ENCODE measurements at regions not wholly inside any gene's neighbourhood (a gene's known extent, or its start where the extent isn't known, plus 50 kb on each side); places are given as distances from the start of the nearest gene placed in this dataset.

DNA sequence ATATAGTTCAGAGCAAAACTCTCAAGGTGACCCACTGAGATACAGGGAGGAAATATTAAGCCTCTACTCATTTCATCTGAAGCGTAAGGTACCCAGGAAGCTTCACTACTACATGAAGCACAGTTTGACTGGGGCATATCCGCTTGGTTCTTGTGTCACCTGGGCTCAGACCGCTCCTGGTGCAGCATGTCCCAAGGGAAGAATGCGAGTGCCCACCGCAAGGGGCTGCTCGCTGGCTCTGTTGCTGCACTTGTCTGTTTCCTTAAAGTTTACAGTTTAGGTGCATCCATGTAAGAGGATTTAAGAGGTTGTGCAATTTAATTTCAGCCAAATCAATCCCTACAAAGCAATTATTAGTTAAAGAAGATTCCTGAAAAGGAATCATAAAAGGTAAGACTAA, 507.8 kb downstream of the FBXO15 start:
- Histone ChIP-seq H4K20me1 (ENCODE audit: control insufficient read depth, extremely low read depth, insufficient read depth, low read length) (no peaks in the 10 kb centered on the region), H3K79me2 (ENCODE audit: control insufficient read depth, insufficient read depth, low read length) (no peaks in the 10 kb centered on the region), H2AFZ (ENCODE audit: low read length) (no peak overlapping the region), H3K4me3 (replicated peaks in 1 of 4; ENCODE audit: control extremely low read depth in 1 of 4, insufficient read depth in 1 of 4, low read depth in 3 of 4, low read length in 4 of 4) (no peak overlapping the region), H3K27me3 (ENCODE audit: control insufficient read depth, insufficient read depth, low read length) (no peaks in the 10 kb centered on the region), H3K36me3 (ENCODE audit: control insufficient read depth, insufficient read depth, low read length) (no peaks in the 10 kb centered on the region), H3K27ac (ENCODE audit: insufficient read depth, low read length) (no peak overlapping the region), H3K4me1 (ENCODE audit: control insufficient read depth, extremely low read depth, insufficient read depth, low read length) (no peaks in the 10 kb centered on the region), H3K9ac (ENCODE audit: insufficient read depth, low read length) (no peak overlapping the region), H3K4me2 (ENCODE audit: extremely low read depth, insufficient read depth, low read length) (no peak overlapping the region), H3K9me3 (ENCODE audit: control insufficient read depth, insufficient read depth, low read depth, low read length) (no peaks in the 10 kb centered on the region)
- TF ChIP-seq EZH2 (IDR thresholded peaks at IDR 0.05; ENCODE audit: low read length, missing control alignments): no peak
- TF ChIP-seq, protein P1, sequence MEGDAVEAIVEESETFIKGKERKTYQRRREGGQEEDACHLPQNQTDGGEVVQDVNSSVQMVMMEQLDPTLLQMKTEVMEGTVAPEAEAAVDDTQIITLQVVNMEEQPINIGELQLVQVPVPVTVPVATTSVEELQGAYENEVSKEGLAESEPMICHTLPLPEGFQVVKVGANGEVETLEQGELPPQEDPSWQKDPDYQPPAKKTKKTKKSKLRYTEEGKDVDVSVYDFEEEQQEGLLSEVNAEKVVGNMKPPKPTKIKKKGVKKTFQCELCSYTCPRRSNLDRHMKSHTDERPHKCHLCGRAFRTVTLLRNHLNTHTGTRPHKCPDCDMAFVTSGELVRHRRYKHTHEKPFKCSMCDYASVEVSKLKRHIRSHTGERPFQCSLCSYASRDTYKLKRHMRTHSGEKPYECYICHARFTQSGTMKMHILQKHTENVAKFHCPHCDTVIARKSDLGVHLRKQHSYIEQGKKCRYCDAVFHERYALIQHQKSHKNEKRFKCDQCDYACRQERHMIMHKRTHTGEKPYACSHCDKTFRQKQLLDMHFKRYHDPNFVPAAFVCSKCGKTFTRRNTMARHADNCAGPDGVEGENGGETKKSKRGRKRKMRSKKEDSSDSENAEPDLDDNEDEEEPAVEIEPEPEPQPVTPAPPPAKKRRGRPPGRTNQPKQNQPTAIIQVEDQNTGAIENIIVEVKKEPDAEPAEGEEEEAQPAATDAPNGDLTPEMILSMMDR (conservative IDR thresholded peaks at IDR 0.05 in 1 of 2, IDR thresholded peaks at IDR 0.05 in 1 of 2; ENCODE audit: low read depth in 1 of 2, low read length in 2 of 2): no peak
- DNase-seq (ENCODE audit: low read depth in 2 of 2): no peak

- no peak overlapping the region for H2AFZ ChIP-seq (ENCODE audit: low read length)
- no peak overlapping the region for H3K4me2 ChIP-seq (ENCODE audit: extremely low read depth, insufficient read depth, low read length)
- no peaks in the 10 kb centered on the region for H4K20me1 ChIP-seq (ENCODE audit: control insufficient read depth, extremely low read depth, insufficient read depth, low read length)
- H3K9ac ChIP-seq (ENCODE audit: insufficient read depth, low read length): no peak overlapping the region
- no peak overlapping the region for H3K4me3 ChIP-seq (replicated peaks in 1 of 4; ENCODE audit: control extremely low read depth in 1 of 4, insufficient read depth in 1 of 4, low read depth in 3 of 4, low read length in 4 of 4)
- H3K9me3 ChIP-seq (ENCODE audit: control insufficient read depth, insufficient read depth, low read depth, low read length): no peaks in the 10 kb centered on the region
- H3K79me2 ChIP-seq (ENCODE audit: control insufficient read depth, insufficient read depth, low read length): no peaks in the 10 kb centered on the region
- no peaks in the 10 kb centered on the region for H3K36me3 ChIP-seq (ENCODE audit: control insufficient read depth, insufficient read depth, low read length)
- TF ChIP-seq, protein P1 (conservative IDR thresholded peaks at IDR 0.05 in 1 of 2, IDR thresholded peaks at IDR 0.05 in 1 of 2; ENCODE audit: low read depth in 1 of 2, low read length in 2 of 2): no peak
- TF ChIP-seq EZH2 (IDR thresholded peaks at IDR 0.05; ENCODE audit: low read length, missing control alignments): no peak
- H3K27ac ChIP-seq (ENCODE audit: insufficient read depth, low read length): no peak overlapping the region
- no peaks in the 10 kb centered on the region for H3K4me1 ChIP-seq (ENCODE audit: control insufficient read depth, extremely low read depth, insufficient read depth, low read length)
- H3K27me3 ChIP-seq (ENCODE audit: control insufficient read depth, insufficient read depth, low read length): no peaks in the 10 kb centered on the region
- DNase-seq (ENCODE audit: low read depth in 2 of 2): peak; percentile 39 to 79
Observed at GRCh38 chr18:73638709-73639108, 508.9 kb downstream of the FBXO15 start.

- Histone ChIP-seq H3K4me2 (ENCODE audit: extremely low read depth, insufficient read depth, low read length) (no peak overlapping the region), H4K20me1 (ENCODE audit: control insufficient read depth, extremely low read depth, insufficient read depth, low read length) (no peaks in the 10 kb centered on the region), H3K9me3 (ENCODE audit: control insufficient read depth, insufficient read depth, low read depth, low read length) (no peaks in the 10 kb centered on the region), H3K4me3 (replicated peaks in 1 of 4; ENCODE audit: control extremely low read depth in 1 of 4, insufficient read depth in 1 of 4, low read depth in 3 of 4, low read length in 4 of 4) (no peak overlapping the region), H3K9ac (ENCODE audit: insufficient read depth, low read length) (no peak overlapping the region), H3K79me2 (ENCODE audit: control insufficient read depth, insufficient read depth, low read length) (no peaks in the 10 kb centered on the region), H3K36me3 (ENCODE audit: control insufficient read depth, insufficient read depth, low read length) (no peaks in the 10 kb centered on the region), H3K27ac (ENCODE audit: insufficient read depth, low read length) (no peak overlapping the region), H2AFZ (ENCODE audit: low read length) (no peak overlapping the region), H3K4me1 (ENCODE audit: control insufficient read depth, extremely low read depth, insufficient read depth, low read length) (no peaks in the 10 kb centered on the region), H3K27me3 (ENCODE audit: control insufficient read depth, insufficient read depth, low read length) (no peaks in the 10 kb centered on the region)
- TF ChIP-seq, protein P1 (conservative IDR thresholded peaks at IDR 0.05 in 1 of 2, IDR thresholded peaks at IDR 0.05 in 1 of 2; ENCODE audit: low read depth in 1 of 2, low read length in 2 of 2): no peak
- no peak for TF ChIP-seq EZH2 (IDR thresholded peaks at IDR 0.05; ENCODE audit: low read length, missing control alignments)
- DNase-seq (ENCODE audit: low read depth in 2 of 2): peak; percentile 7 to 42
Observed at GRCh38 chr18:73636355-73636754, 511.3 kb downstream of the FBXO15 start.

All from fibroblast of lung (primary cell).